GM10248 (cell line): ENCODE measurements at regions not wholly inside any gene's neighbourhood (a gene's known extent, or its start where the extent isn't known, plus 50 kb on each side); places are given as distances from the start of the nearest gene placed in this dataset.

Experiments used
- CTCF ChIA-PET: fragments of 300-600 bp; sonication (Branson Sonifier 250); formaldehyde crosslinking; extraction: SDS; loops from one replicate; lab custom pipeline; 2021; ENCODE audit warnings: antibody characterized with exemption; lab: Yijun Ruan, JAX
- POLR2A ChIA-PET: fragments of 350-650 bp; sonication (Branson Sonifier 250); formaldehyde crosslinking; extraction: SDS; loops from one replicate; lab custom pipeline; 2020; ENCODE audit warnings: antibody characterized with exemption; lab: Yijun Ruan, JAX
- DNase-seq: peaks from one replicate; pipeline ENCODE4 v3.0.0; 2012; ENCODE audit errors: extremely low spot score
- TF ChIP-seq, protein P1 (sequence below): IDR thresholded peaks from 2 replicates; pipeline ENCODE4 v1.5.1; 2012; ENCODE audit warnings: mild to moderate bottlenecking, low read depth; ENCODE audit errors: extremely low read depth, missing control alignments, control extremely low read depth

DNA sequence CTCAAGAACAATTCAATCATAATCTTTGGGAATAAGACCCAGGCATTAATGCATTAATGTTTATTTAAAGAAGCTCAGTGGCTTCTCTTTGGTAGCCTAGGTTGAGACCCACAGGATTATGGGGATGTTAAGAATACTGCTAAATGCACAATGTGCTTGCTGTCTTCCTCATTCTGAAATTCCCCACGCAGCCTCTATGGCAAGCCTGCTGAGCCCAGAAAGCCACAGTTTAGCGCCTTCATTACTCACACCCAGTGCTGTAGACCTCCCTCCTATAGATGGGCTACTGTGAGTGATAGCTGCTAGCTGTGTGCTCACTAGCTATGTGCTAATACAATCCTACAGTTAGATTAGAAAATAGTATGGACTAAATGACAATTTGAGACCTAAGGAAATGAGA, 90.6 kb downstream of the TNFSF13B start:
- DNase-seq, result no peak
- TF ChIP-seq, protein P1, sequence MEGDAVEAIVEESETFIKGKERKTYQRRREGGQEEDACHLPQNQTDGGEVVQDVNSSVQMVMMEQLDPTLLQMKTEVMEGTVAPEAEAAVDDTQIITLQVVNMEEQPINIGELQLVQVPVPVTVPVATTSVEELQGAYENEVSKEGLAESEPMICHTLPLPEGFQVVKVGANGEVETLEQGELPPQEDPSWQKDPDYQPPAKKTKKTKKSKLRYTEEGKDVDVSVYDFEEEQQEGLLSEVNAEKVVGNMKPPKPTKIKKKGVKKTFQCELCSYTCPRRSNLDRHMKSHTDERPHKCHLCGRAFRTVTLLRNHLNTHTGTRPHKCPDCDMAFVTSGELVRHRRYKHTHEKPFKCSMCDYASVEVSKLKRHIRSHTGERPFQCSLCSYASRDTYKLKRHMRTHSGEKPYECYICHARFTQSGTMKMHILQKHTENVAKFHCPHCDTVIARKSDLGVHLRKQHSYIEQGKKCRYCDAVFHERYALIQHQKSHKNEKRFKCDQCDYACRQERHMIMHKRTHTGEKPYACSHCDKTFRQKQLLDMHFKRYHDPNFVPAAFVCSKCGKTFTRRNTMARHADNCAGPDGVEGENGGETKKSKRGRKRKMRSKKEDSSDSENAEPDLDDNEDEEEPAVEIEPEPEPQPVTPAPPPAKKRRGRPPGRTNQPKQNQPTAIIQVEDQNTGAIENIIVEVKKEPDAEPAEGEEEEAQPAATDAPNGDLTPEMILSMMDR, result no peak
- ChIA-PET CTCF (interaction anchor here (1.0 kb wide), 1 partner anchor 473 kb away, joined by 3 read pairs; no protein-coding TSS in a partner anchor), POLR2A (no interaction called here)

DNA sequence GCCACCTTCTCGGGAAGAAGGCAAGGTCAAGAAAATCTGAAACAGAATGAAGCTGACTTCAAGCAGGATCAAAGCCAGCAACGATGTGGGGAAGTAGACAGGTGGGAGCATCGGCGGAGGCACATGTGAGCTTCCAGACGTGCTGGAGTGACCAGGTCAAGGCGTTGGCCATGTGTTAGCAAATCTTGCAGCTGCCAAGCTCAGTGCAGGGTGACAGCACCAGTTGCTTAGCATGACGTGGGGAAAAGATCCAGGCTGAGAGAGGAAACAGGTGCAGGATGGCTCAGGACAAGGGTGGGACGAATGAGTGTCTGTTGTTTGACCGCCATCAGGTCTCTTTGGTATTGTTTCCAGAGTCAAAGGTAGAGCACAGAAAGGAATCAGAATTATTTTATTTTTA, 92.3 kb downstream of the TNFSF13B start:
- no peak for DNase-seq
- POLR2A ChIA-PET, result no interaction called here
- CTCF ChIA-PET, result interaction anchor here (1.2 to 1.3 kb wide), 2 partner anchors 13 to 23 kb away, joined by 3 read pairs; no protein-coding TSS in a partner anchor
- TF ChIP-seq, protein P1, result no peak

DNA sequence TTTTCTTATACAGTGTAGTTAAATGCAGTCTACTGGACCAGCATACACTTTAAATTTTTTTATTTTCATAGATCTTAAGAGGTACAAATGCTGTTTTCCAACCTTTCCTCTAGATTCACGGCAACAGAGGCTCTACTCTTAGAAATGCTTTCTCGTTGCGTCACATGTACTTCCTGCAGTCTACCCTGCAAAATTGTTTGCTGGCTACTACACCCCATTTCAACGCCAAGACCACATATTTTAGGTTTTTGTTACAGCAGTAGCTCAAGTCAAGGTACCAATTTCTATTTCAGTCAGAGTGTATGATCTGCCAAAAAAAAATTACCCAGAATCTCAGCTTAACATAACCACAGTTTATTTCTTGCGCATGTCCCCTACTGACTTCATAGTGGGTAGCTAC, 94.1 kb downstream of the TNFSF13B start:
- TF ChIP-seq, protein P1, result no peak
- POLR2A ChIA-PET, result no interaction called here
- DNase-seq, result no peak
- CTCF ChIA-PET, result no interaction called here

DNA sequence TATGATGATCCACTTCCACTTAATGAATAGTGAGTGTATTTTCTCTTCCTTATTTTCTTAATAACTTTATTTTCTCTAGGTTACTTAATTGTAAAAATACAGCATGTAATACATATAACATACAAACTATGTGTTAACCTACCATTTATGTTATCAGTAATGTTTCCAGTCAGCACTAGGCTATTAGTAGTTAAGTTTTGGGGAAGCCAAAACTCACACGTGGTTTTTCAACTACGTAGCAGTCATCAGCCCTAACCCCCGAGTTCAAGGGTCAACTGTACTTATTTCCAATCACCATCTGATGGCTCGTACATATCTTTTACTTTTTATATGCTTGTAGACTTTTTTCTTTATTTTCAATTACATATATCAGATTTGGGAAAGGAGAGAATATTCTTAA, 95.7 kb downstream of the TNFSF13B start:
- POLR2A ChIA-PET, result no interaction called here
- no peak for DNase-seq
- CTCF ChIA-PET, result no interaction called here
- TF ChIP-seq, protein P1, result no peak

DNA sequence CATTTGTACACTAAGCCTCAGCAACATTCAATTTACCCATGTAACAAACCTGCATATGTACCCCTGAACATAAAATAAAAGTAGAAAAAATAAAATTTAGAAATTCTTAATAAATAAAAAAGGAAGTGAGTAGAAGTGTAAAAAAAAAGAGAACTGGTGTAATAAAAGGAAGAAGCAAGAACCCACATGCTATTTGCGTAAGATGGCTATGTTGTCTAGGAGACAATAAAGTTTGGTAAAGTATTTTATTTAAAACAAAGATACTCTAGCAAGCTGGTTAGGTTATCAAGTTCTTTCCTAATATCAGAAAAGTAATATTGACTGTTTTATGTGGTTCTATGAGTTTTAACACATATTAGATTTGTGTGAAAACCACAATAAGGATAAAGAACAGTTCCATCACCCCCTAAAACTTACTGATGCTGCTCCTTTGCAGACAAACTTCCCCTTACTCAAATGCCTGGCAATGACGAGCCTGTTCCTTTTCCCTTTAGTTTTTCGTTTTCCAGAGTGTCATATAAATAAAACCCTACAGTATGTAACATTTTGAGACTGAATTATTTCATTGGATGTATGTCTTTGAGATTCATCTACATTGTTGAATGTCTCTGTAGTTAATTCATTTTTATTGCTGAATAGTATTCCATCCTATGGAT, 98.9 kb downstream of the TNFSF13B start:
- TF ChIP-seq, protein P1, result no peak
- POLR2A ChIA-PET, result no interaction called here
- CTCF ChIA-PET, result no interaction called here
- DNase-seq, result no peak

DNA sequence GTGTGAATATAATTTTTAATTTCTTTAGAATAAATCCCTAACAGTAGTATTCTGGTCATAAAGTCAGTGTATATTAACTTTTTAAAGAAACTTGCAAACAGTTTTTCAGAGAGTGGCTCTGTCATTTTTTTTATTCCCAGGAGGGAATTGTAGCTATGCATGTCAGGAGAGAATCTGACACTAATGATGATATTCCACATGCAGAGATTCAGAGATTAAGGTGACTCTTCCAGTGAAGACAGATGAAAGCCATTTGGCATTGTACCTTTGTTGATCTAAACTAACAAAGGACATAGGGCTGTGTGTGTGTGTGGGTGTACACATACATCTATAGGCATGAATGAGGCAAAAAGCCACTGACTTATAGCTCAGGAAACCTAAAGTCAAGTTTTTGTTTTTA, 99.9 kb downstream of the TNFSF13B start:
- ChIA-PET POLR2A (no interaction called here), CTCF (interaction anchor here (1.0 to 1.3 kb wide), 2 partner anchors 10 to 18 kb away, joined by 3 to 4 read pairs; no protein-coding TSS in a partner anchor)
- TF ChIP-seq, protein P1, result no peak
- DNase-seq, result no peak

DNA sequence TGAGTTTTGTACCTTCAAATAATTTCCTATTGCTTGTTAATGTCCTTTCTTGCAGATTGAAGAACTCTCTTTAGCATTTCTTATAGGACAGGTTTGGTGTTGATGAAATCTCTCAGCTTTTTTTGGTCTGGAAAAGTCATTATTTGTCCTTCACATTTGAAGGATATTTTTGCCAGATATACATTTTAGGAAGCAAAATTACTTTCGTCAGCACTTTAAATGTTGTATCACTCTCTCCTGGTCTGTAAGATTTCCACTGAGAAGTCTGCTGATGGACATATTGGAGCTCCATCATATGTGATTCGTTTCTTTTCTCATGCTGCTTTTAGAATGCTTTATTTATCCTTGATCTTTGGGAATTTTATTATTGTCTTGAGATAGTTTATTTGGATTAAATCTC, 105.5 kb downstream of the TNFSF13B start:
- no peak for DNase-seq
- CTCF ChIA-PET, result interaction anchor here (1.0 to 1.2 kb wide), 2 partner anchors 13 to 465 kb away, joined by 3 read pairs; no protein-coding TSS in a partner anchor

More for the DNA sequence above, 105.5 kb downstream of the TNFSF13B start:
- TF ChIP-seq, protein P1, result no peak
- POLR2A ChIA-PET, result no interaction called here
